Gastrocnemius medialis (tissue), 4 donors: ENCODE measurements at regions not wholly inside any gene's neighbourhood (a gene's known extent, or its start where the extent isn't known, plus 50 kb on each side); places are given as distances from the start of the nearest gene placed in this dataset.
A peak's percentile ranks its signal among the peaks of the same experiment; 100 is the strongest.

ENCODE experiments used
- ATAC-seq, 2 donors: fragments of 150-250 bp; one replicate each; pipeline ENCODE4 v1.9.1; 2016
- DNase-seq, 2 donors: peaks; one replicate each; pipeline ENCODE4 v3.0.0-alpha.2; 2019
- H3K27ac ChIP-seq, 4 donors: fragments of 200-600 bp; sonication (generic); 1 replicate in 1 of 4; 2 replicates in 3 of 4; pipeline ENCODE4 v1.5.1; 2016 to 2018; ENCODE audit warnings: mild to moderate bottlenecking in 2 of 4, moderate library complexity in 1 of 4
- H3K27me3 ChIP-seq, 3 donors: fragments of 200-600 bp; sonication (generic) in 2 of 3; 1 replicate in 1 of 3; 2 replicates in 2 of 3; pipeline versions ENCODE4 v1.5.1 to v1.6.0; 2016 to 2019; ENCODE audit warnings: mild to moderate bottlenecking in 1 of 3, moderate library complexity in 1 of 3
- H3K36me3 ChIP-seq, 2 donors: fragments of 200-600 bp; sonication (generic) in 1 of 2; one replicate each; pipeline ENCODE4 v1.5.1; 2017 to 2018
- H3K4me1 ChIP-seq, 2 donors: fragments of 200-600 bp; sonication (generic) in 1 of 2; one replicate each; pipeline ENCODE4 v1.5.1; 2016 to 2017; ENCODE audit warnings: mild to moderate bottlenecking in 2 of 2
- H3K4me3 ChIP-seq, 4 donors: fragments of 200-600 bp; sonication (generic) in 3 of 4; 1 replicate in 1 of 4; 2 replicates in 3 of 4; pipeline ENCODE4 v1.5.1; 2016 to 2019; ENCODE audit warnings: mild to moderate bottlenecking in 2 of 4
- H3K9me3 ChIP-seq, 3 donors: fragments of 200-600 bp; sonication (generic) in 2 of 3; 1 replicate in 1 of 3; 2 replicates in 2 of 3; pipeline ENCODE4 v1.5.1; 2016 to 2019
- CTCF ChIP-seq, 5 experiments: fragments of 450-650 bp in 3 of 5; fragments of 200-600 bp in 2 of 5; sonication (generic) in 2 of 5; IDR thresholded peaks in 4 of 5; conservative IDR thresholded peaks in 1 of 5; 1 replicate in 4 of 5; 2 replicates in 1 of 5; pipeline ENCODE4 v1.5.1; 2016 to 2019; ENCODE audit warnings: antibody characterized with exemption in 5 of 5, mild to moderate bottlenecking in 3 of 5, moderate library complexity in 3 of 5
- POLR2A ChIP-seq, 2 donors: fragments of 450-650 bp; IDR thresholded peaks; one replicate each; pipeline ENCODE4 v1.6.1; 2017; ENCODE audit warnings: antibody characterized with exemption in 2 of 2, mild to moderate bottlenecking in 2 of 2, moderate library complexity in 2 of 2
- in situ Hi-C, 4 donors: fragments of 200-750 bp; cut with MboI; loops; one replicate each; pipeline versions ENCODE4 v1.15.0 to v1.8.0; 2017; ENCODE audit warnings: low sequenced_read_pairs in 4 of 4
- intact Hi-C: fragments of 100-400 bp; cut with DNase I; formaldehyde crosslinking; loops from one replicate; pipeline ENCODE4 v1.15.1; 2023; ENCODE audit warnings: low total_unique reads

- no peaks in the 10 kb centered on the region for H3K4me1 ChIP-seq
- intact Hi-C loops, result no loop called here
Measured at GRCh38 chrX:7542587-7543380, 300.2 kb upstream of the VCX start.

GRCh38 chrX:7522860-7523259, 320.1 kb upstream of the VCX start:
- H3K27ac ChIP-seq, result no peak overlapping the region
- no peak for ATAC-seq

More at GRCh38 chrX:7542587-7543380, 300.2 kb upstream of the VCX start:
- no peaks in the 10 kb centered on the region for H3K36me3 ChIP-seq
- no peak for DNase-seq
- H3K27ac ChIP-seq, result no peak overlapping the region
- H3K9me3 ChIP-seq, result no peaks in the 10 kb centered on the region
- no peak overlapping the region for H3K4me3 ChIP-seq
- no peaks in the 10 kb centered on the region for H3K27me3 ChIP-seq
- no peak for ATAC-seq
- in situ Hi-C loops, result no loop called here
- TF ChIP-seq POLR2A (IDR thresholded peaks at IDR 0.05), result no peak

GRCh38 chrX:7515681-7516413, 327.1 kb upstream of the VCX start:
- Histone ChIP-seq H3K27me3 (no peaks in the 10 kb centered on the region), H3K4me3 (no peak overlapping the region), H3K36me3 (no peaks in the 10 kb centered on the region), H3K9me3 (no peaks in the 10 kb centered on the region), H3K27ac (no peak overlapping the region), H3K4me1 (no peaks in the 10 kb centered on the region)
- intact Hi-C loops (no loop called here), in situ Hi-C loops (no loop called here)
- no peak for TF ChIP-seq CTCF (IDR thresholded peaks at IDR 0.05 in 4 of 5, conservative IDR thresholded peaks at IDR 0.05 in 1 of 5)
- TF ChIP-seq POLR2A (IDR thresholded peaks at IDR 0.05), result no peak
- DNase-seq (no peak), ATAC-seq (no peak)

More at GRCh38 chrX:7522860-7523259, 320.1 kb upstream of the VCX start:
- in situ Hi-C loops, result no loop called here
- no peak for DNase-seq
- no peak overlapping the region for H3K4me3 ChIP-seq
- intact Hi-C loops, result no loop called here
- TF ChIP-seq POLR2A (IDR thresholded peaks at IDR 0.05) (no peak), CTCF (IDR thresholded peaks at IDR 0.05 in 4 of 5, conservative IDR thresholded peaks at IDR 0.05 in 1 of 5) (no peak)
- no peaks in the 10 kb centered on the region for H3K9me3 ChIP-seq
- no peaks in the 10 kb centered on the region for H3K4me1 ChIP-seq
- no peaks in the 10 kb centered on the region for H3K36me3 ChIP-seq
- no peaks in the 10 kb centered on the region for H3K27me3 ChIP-seq

GRCh38 chrX:7514871-7515599, 327.9 kb upstream of the VCX start:
- Histone ChIP-seq H3K4me3 (no peak overlapping the region), H3K9me3 (no peaks in the 10 kb centered on the region), H3K27ac (no peak overlapping the region), H3K4me1 (no peaks in the 10 kb centered on the region), H3K27me3 (no peaks in the 10 kb centered on the region), H3K36me3 (no peaks in the 10 kb centered on the region)
- peak in 1 of 2 donors; percentile 30 for DNase-seq
- ATAC-seq, result no peak
- no peak for TF ChIP-seq POLR2A (IDR thresholded peaks at IDR 0.05)
- intact Hi-C loops, result no loop called here
- in situ Hi-C loops, result no loop called here

- Histone ChIP-seq H3K4me1 (no peaks in the 10 kb centered on the region), H3K27ac (no peak overlapping the region), H3K36me3 (no peaks in the 10 kb centered on the region), H3K9me3 (no peaks in the 10 kb centered on the region), H3K27me3 (no peaks in the 10 kb centered on the region), H3K4me3 (no peak overlapping the region)
- in situ Hi-C loops (no loop called here), intact Hi-C loops (no loop called here)
- no peak for ATAC-seq
- DNase-seq, result no peak
- TF ChIP-seq POLR2A (IDR thresholded peaks at IDR 0.05) (no peak), CTCF (IDR thresholded peaks at IDR 0.05 in 4 of 5, conservative IDR thresholded peaks at IDR 0.05 in 1 of 5) (no peak)
Measured at GRCh38 chrX:7512845-7513244, 330.1 kb upstream of the VCX start.
